GM06990 (cell line): ENCODE measurements at regions not wholly inside any gene's neighbourhood (a gene's known extent, or its start where the extent isn't known, plus 50 kb on each side); places are given as distances from the start of the nearest gene placed in this dataset.

ENCODE experiments used
- DNase-seq: peaks from one replicate; pipeline ENCODE4 v3.0.0-alpha.2; 2011; ENCODE audit not compliant: insufficient read length; ENCODE audit errors: extremely low read depth
- H3K27me3 ChIP-seq: replicated peaks from 2 replicates; pipeline ENCODE4 v1.6.0; 2011; ENCODE audit warnings: low read length; ENCODE audit not compliant: control insufficient read depth, insufficient read depth
- H3K36me3 ChIP-seq: 2 replicates; pipeline ENCODE4 v1.5.1; 2011; ENCODE audit warnings: low read length; ENCODE audit not compliant: control insufficient read depth, insufficient read depth
- H3K4me3 ChIP-seq: replicated peaks from 2 replicates; pipeline ENCODE4 v1.5.1; 2011; ENCODE audit warnings: low read depth, mild to moderate bottlenecking, control low read depth, low read length
- TF ChIP-seq, protein P1 (sequence below): IDR thresholded peaks from 2 replicates; pipeline ENCODE4 v1.5.1; 2011; ENCODE audit warnings: low read length, control low read depth, mild to moderate bottlenecking, inconsistent platforms; ENCODE audit not compliant: insufficient read depth, poor library complexity, severe bottlenecking

DNA sequence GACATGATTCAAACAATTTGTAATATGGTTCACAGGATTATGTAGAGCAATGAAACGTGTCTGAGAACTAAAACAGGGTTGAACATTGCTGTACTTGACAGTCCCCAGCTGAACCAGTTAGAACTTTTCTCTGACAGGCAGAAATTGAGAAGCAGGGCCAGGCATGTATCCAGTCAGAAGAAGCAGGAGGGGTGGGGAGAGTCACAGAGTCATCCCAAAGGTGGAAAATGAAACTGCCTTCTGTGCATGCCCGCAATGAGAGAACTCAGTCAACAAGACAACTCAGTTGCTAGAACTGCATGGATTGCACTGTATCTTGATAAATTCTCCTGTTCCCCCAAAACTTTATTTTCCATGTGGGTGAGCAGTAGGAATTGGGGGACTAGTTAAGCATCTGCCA lies 72.9 kb upstream of the PRLR start:
- Histone ChIP-seq H3K36me3 (no peaks in the 10 kb centered on the region), H3K27me3 (no peaks in the 10 kb centered on the region)
- DNase-seq: peak; percentile 33

DNA sequence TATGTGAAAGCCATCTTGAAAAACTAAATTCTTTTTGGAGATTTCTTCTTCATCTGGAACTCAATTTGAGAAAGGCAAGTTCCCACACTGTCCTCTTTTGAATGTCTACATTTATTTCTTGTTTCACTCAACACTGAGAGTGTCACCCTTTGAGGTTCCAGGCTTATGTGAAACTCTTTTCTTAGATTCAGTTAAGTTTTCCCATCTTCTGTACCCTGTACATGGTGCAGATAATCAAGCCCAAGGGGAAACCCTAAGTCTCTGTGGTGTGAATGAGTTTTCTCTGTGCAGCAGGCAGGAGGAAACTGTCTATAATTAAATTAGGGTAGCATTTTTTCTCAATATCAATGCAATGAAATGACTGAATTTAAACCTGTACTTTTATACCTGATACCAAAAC lies 72.3 kb upstream of the PRLR start:
- TF ChIP-seq, protein P1, sequence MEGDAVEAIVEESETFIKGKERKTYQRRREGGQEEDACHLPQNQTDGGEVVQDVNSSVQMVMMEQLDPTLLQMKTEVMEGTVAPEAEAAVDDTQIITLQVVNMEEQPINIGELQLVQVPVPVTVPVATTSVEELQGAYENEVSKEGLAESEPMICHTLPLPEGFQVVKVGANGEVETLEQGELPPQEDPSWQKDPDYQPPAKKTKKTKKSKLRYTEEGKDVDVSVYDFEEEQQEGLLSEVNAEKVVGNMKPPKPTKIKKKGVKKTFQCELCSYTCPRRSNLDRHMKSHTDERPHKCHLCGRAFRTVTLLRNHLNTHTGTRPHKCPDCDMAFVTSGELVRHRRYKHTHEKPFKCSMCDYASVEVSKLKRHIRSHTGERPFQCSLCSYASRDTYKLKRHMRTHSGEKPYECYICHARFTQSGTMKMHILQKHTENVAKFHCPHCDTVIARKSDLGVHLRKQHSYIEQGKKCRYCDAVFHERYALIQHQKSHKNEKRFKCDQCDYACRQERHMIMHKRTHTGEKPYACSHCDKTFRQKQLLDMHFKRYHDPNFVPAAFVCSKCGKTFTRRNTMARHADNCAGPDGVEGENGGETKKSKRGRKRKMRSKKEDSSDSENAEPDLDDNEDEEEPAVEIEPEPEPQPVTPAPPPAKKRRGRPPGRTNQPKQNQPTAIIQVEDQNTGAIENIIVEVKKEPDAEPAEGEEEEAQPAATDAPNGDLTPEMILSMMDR: no peak
- Histone ChIP-seq H3K36me3 (no peaks in the 10 kb centered on the region), H3K4me3 (no peak overlapping the region), H3K27me3 (no peaks in the 10 kb centered on the region)
- peak; percentile 67 for DNase-seq

More for the DNA sequence above, 72.9 kb upstream of the PRLR start:
- no peak overlapping the region for H3K4me3 ChIP-seq
- TF ChIP-seq, protein P1: no peak

GRCh38 chr5:35297755-35298154 lies 67.5 kb upstream of the PRLR start:
- DNase-seq: no peak
- H3K36me3 ChIP-seq: no peaks in the 10 kb centered on the region
- TF ChIP-seq, protein P1: no peak
- no peak overlapping the region for H3K4me3 ChIP-seq
- no peaks in the 10 kb centered on the region for H3K27me3 ChIP-seq

DNA sequence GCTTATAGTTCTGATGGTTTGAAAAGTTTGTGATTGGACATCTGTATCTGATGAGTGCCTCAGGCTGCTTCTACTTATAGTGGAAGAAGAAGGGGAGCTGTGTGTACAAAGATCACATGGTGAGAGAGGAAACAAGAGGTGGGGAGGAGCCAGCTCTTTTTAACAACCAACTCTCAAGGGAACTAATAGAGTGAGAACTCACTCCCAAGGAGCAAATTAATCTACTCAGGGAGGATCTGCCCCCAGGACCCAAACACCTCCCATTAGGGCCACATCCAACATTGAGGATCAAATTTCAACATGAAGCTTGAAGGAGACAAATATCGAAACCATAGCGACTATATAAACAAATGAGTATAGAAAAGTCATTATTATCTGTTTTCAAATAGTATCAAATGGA lies 64.7 kb upstream of the PRLR start:
- TF ChIP-seq, protein P1: no peak

GRCh38 chr5:35294017-35294416 lies 63.7 kb upstream of the PRLR start:
- Histone ChIP-seq H3K27me3 (no peaks in the 10 kb centered on the region), H3K36me3 (no peaks in the 10 kb centered on the region), H3K4me3 (no peak overlapping the region)
- TF ChIP-seq, protein P1: no peak
- DNase-seq: no peak

More for the DNA sequence above, 64.7 kb upstream of the PRLR start:
- no peak for DNase-seq
- Histone ChIP-seq H3K27me3 (no peaks in the 10 kb centered on the region), H3K36me3 (no peaks in the 10 kb centered on the region), H3K4me3 (no peak overlapping the region)

DNA sequence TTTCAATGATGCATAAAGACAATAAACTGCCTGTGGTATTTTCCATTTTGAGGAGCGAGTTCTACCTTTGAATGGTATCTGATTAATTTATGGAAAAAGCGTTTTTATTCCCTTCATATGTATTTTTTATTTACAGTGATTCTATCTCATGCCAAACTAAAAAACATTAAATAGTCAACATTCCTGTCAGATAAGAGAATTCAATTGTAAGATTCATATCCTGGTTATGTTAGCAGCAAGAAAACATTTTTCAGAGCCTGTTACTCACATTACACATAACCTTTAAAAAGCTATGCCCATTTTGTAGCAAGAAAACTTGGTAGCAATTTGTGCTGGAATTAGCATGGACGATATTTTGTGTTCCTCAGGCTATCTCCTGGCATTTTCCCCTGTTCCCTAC lies 55.1 kb upstream of the PRLR start:
- TF ChIP-seq, protein P1: no peak
- no peak overlapping the region for H3K4me3 ChIP-seq
- no peaks in the 10 kb centered on the region for H3K36me3 ChIP-seq
- H3K27me3 ChIP-seq: no peaks in the 10 kb centered on the region
- no peak for DNase-seq
